Fibroblast of lung (primary cell): ENCODE measurements at regions not wholly inside any gene's neighbourhood (a gene's known extent, or its start where the extent isn't known, plus 50 kb on each side); places are given as distances from the start of the nearest gene placed in this dataset.

Source experiments
- DNase-seq, 2 donors: peaks; one replicate each; pipeline versions ENCODE4 v3.0.0 to v3.0.0-alpha.2; 2010; ENCODE audit warnings: low read depth in 2 of 2
- H2AFZ ChIP-seq: 2 replicates; pipeline ENCODE4 v1.5.1; 2012; ENCODE audit warnings: low read length, control low read depth, inconsistent platforms
- H3K27ac ChIP-seq: 2 replicates; pipeline ENCODE4 v1.5.1; 2011; ENCODE audit warnings: low read length, control low read depth; ENCODE audit not compliant: insufficient read depth
- H3K27me3 ChIP-seq: 2 replicates; pipeline ENCODE4 v1.5.1; 2011; ENCODE audit warnings: mild to moderate bottlenecking, low read length; ENCODE audit not compliant: control insufficient read depth, insufficient read depth
- H3K36me3 ChIP-seq: 2 replicates; pipeline ENCODE4 v1.5.1; 2011; ENCODE audit warnings: low read length; ENCODE audit not compliant: control insufficient read depth, insufficient read depth
- H3K4me1 ChIP-seq: 2 replicates; pipeline ENCODE4 v1.5.1; 2011; ENCODE audit warnings: low read length; ENCODE audit not compliant: control insufficient read depth, insufficient read depth; ENCODE audit errors: extremely low read depth
- H3K4me2 ChIP-seq: 2 replicates; pipeline ENCODE4 v1.5.1; 2011; ENCODE audit warnings: low read length, control low read depth; ENCODE audit not compliant: insufficient read depth; ENCODE audit errors: extremely low read depth
- H3K4me3 ChIP-seq, 4 experiments: fragments of 200-600 bp in 1 of 4; sonication (generic) in 1 of 4; replicated peaks in 1 of 4; 2 replicates each; pipeline ENCODE4 v1.5.1; 2011 to 2016; ENCODE audit warnings: low read length in 4 of 4, low read depth in 3 of 4, mild to moderate bottlenecking in 3 of 4, control low read depth in 2 of 4, inconsistent platforms in 1 of 4, mixed read lengths in 1 of 4; ENCODE audit not compliant: insufficient read depth in 1 of 4; ENCODE audit errors: control extremely low read depth in 1 of 4
- H3K79me2 ChIP-seq: 2 replicates; pipeline ENCODE4 v1.5.1; 2012; ENCODE audit warnings: mild to moderate bottlenecking, low read length, inconsistent platforms; ENCODE audit not compliant: control insufficient read depth, insufficient read depth
- H3K9ac ChIP-seq: 2 replicates; pipeline ENCODE4 v1.5.1; 2011; ENCODE audit warnings: mild to moderate bottlenecking, low read length, control low read depth; ENCODE audit not compliant: insufficient read depth
- H3K9me3 ChIP-seq: 2 replicates; pipeline ENCODE4 v1.5.1; 2012; ENCODE audit warnings: low read depth, low read length; ENCODE audit not compliant: control insufficient read depth, insufficient read depth
- H4K20me1 ChIP-seq: 2 replicates; pipeline ENCODE4 v1.5.1; 2011; ENCODE audit warnings: low read length; ENCODE audit not compliant: control insufficient read depth, insufficient read depth; ENCODE audit errors: extremely low read depth
- CTCF ChIP-seq, 2 donors: IDR thresholded peaks in 1 of 2; conservative IDR thresholded peaks in 1 of 2; 1 replicate in 1 of 2; 2 replicates in 1 of 2; pipeline ENCODE4 v1.5.1; 2011 to 2012; ENCODE audit warnings: low read length in 2 of 2, control low read depth in 1 of 2, inconsistent platforms in 1 of 2, low read depth in 1 of 2, mild to moderate bottlenecking in 1 of 2
- EZH2 ChIP-seq: IDR thresholded peaks from 2 replicates; pipeline ENCODE4 v1.5.1; 2012; ENCODE audit warnings: low read length, control low read depth, mild to moderate bottlenecking; ENCODE audit errors: missing control alignments

GRCh38 chr5:98328015-98328414, 445.4 kb upstream of the RGMB start:
- Histone ChIP-seq H3K9me3 (no peaks in the 10 kb centered on the region), H3K27me3 (no peaks in the 10 kb centered on the region), H3K4me2 (no peak overlapping the region), H3K4me1 (no peaks in the 10 kb centered on the region), H3K36me3 (no peaks in the 10 kb centered on the region), H3K4me3 (no peak overlapping the region), H3K79me2 (no peaks in the 10 kb centered on the region), H3K27ac (no peak overlapping the region), H4K20me1 (no peaks in the 10 kb centered on the region), H3K9ac (no peak overlapping the region), H2AFZ (no peak overlapping the region)
- no peak for DNase-seq
- TF ChIP-seq EZH2 (no peak), CTCF (conservative IDR thresholded peaks at IDR 0.05 in 1 of 2, IDR thresholded peaks at IDR 0.05 in 1 of 2; ENCODE audit: low read depth in 1 of 2, low read length in 2 of 2) (no peak)

GRCh38 chr5:98330871-98331270, 442.6 kb upstream of the RGMB start:
- H3K4me2 ChIP-seq, result no peak overlapping the region
- no peaks in the 10 kb centered on the region for H3K27me3 ChIP-seq
- no peaks in the 10 kb centered on the region for H3K79me2 ChIP-seq
- H2AFZ ChIP-seq, result no peak overlapping the region
- H3K27ac ChIP-seq, result no peak overlapping the region
- no peaks in the 10 kb centered on the region for H3K36me3 ChIP-seq
- no peaks in the 10 kb centered on the region for H4K20me1 ChIP-seq
- no peak for TF ChIP-seq CTCF (conservative IDR thresholded peaks at IDR 0.05 in 1 of 2, IDR thresholded peaks at IDR 0.05 in 1 of 2; ENCODE audit: low read depth in 1 of 2, low read length in 2 of 2)
- no peak for TF ChIP-seq EZH2
- DNase-seq, result no peak
- H3K4me3 ChIP-seq, result no peak overlapping the region
- no peak overlapping the region for H3K9ac ChIP-seq
- no peaks in the 10 kb centered on the region for H3K4me1 ChIP-seq
- H3K9me3 ChIP-seq, result no peaks in the 10 kb centered on the region

- Histone ChIP-seq H3K9ac (no peak overlapping the region), H2AFZ (no peak overlapping the region), H3K27me3 (no peaks in the 10 kb centered on the region), H3K36me3 (peaks cover 1% of the 10 kb centered on the region), H3K27ac (no peak overlapping the region), H3K4me2 (no peak overlapping the region), H3K9me3 (no peaks in the 10 kb centered on the region), H3K4me3 (no peak overlapping the region), H4K20me1 (no peaks in the 10 kb centered on the region), H3K79me2 (no peaks in the 10 kb centered on the region), H3K4me1 (no peaks in the 10 kb centered on the region)
- no peak for DNase-seq
- no peak for TF ChIP-seq CTCF (conservative IDR thresholded peaks at IDR 0.05 in 1 of 2, IDR thresholded peaks at IDR 0.05 in 1 of 2; ENCODE audit: low read depth in 1 of 2, low read length in 2 of 2)
- no peak for TF ChIP-seq EZH2
Measured at GRCh38 chr5:98333921-98334320, 439.5 kb upstream of the RGMB start.
